Right ventricle myocardium superior (tissue), 1 donor: ENCODE measurements at regions not wholly inside any gene's neighbourhood (a gene's known extent, or its start where the extent isn't known, plus 50 kb on each side); places are given as distances from the start of the nearest gene placed in this dataset.

Source experiments
- ATAC-seq: fragments of 200-7000 bp; cut with Tn5 transposase; one replicate; pipeline ENCODE4 v1.9.1; 2020; ENCODE audit warnings: mild to moderate bottlenecking; ENCODE audit not compliant: poor library complexity
- DNase-seq: peaks from one replicate; pipeline ENCODE4 v3.0.0-alpha.2; 2020
- intact Hi-C: fragments of 100-400 bp; cut with DNase I; formaldehyde crosslinking; loops from one replicate; pipeline ENCODE4 v1.11.2; 2022
- donor health status: DM: no; HTN: yes; CAD: no; lungs with severe emphysema.

- intact Hi-C loops = no loop called here
- ATAC-seq (no peak), DNase-seq (no peak)
Observed at GRCh38 chr1:22291057-22291456, 148.2 kb upstream of the WNT4 start.

GRCh38 chr1:22291494-22291893 lies 148.6 kb upstream of the WNT4 start:
- DNase-seq = no peak
- ATAC-seq = no peak
- intact Hi-C loops = no loop called here

- ATAC-seq (no peak), DNase-seq (no peak)
- intact Hi-C loops = no loop called here
Observed at GRCh38 chr1:22292011-22292788, 149.3 kb upstream of the WNT4 start.

- intact Hi-C loops = no loop called here
- DNase-seq (no peak), ATAC-seq (no peak)
Observed at GRCh38 chr1:22295396-22295795, 152.5 kb upstream of the WNT4 start.

GRCh38 chr1:22295856-22296255 lies 153.0 kb upstream of the WNT4 start:
- intact Hi-C loops = no loop called here
- no peak for ATAC-seq

GRCh38 chr1:22296701-22297591 lies 154.0 kb upstream of the WNT4 start:
- intact Hi-C loops = no loop called here
- ATAC-seq (no peak), DNase-seq (no peak)

More at GRCh38 chr1:22295856-22296255, 153.0 kb upstream of the WNT4 start:
- no peak for DNase-seq

GRCh38 chr1:22297999-22298398 lies 153.7 kb upstream of the ZBTB40 start:
- intact Hi-C loops = no loop called here
- DNase-seq = no peak
- ATAC-seq = no peak

GRCh38 chr1:22303816-22304215 lies 147.8 kb upstream of the ZBTB40 start:
- intact Hi-C loops = no loop called here
- DNase-seq (no peak), ATAC-seq (no peak)

- intact Hi-C loops = no loop called here
- ATAC-seq = no peak
- no peak for DNase-seq
Observed at GRCh38 chr1:22309572-22309971, 142.1 kb upstream of the ZBTB40 start.

GRCh38 chr1:22311461-22311860 lies 140.2 kb upstream of the ZBTB40 start:
- intact Hi-C loops = no loop called here
- ATAC-seq (no peak), DNase-seq (no peak)

GRCh38 chr1:22313321-22313720 lies 138.3 kb upstream of the ZBTB40 start:
- intact Hi-C loops = no loop called here
- ATAC-seq = no peak
- DNase-seq = no peak

- DNase-seq = no peak
- intact Hi-C loops = no loop called here
- no peak for ATAC-seq
Observed at GRCh38 chr1:22314706-22315105, 136.9 kb upstream of the ZBTB40 start.

- DNase-seq (no peak), ATAC-seq (no peak)
- intact Hi-C loops = no loop called here
Observed at GRCh38 chr1:22315315-22316078, 136.2 kb upstream of the ZBTB40 start.

GRCh38 chr1:22317231-22317919 lies 134.3 kb upstream of the ZBTB40 start:
- intact Hi-C loops = no loop called here
- DNase-seq (no peak), ATAC-seq (no peak)

GRCh38 chr1:22317920-22318243 lies 133.8 kb upstream of the ZBTB40 start:
- ATAC-seq = no peak
- intact Hi-C loops = no loop called here

GRCh38 chr1:22318279-22318981 lies 133.2 kb upstream of the ZBTB40 start:
- no peak for ATAC-seq
- no peak for DNase-seq
- intact Hi-C loops = no loop called here

More at GRCh38 chr1:22317920-22318243, 133.8 kb upstream of the ZBTB40 start:
- no peak for DNase-seq

GRCh38 chr1:22319608-22320007 lies 132.0 kb upstream of the ZBTB40 start:
- no peak for ATAC-seq
- DNase-seq = no peak
- intact Hi-C loops = no loop called here

- intact Hi-C loops = no loop called here
- DNase-seq (no peak), ATAC-seq (no peak)
Observed at GRCh38 chr1:22320587-22321344, 130.9 kb upstream of the ZBTB40 start.
